HG03565 (cell line): ENCODE measurements at regions not wholly inside any gene's neighbourhood (a gene's known extent, or its start where the extent isn't known, plus 50 kb on each side); places are given as distances from the start of the nearest gene placed in this dataset.
"Not testable (repeated sequence)": the region's sequence is repeated elsewhere in the genome, so short reads cannot be mapped to it uniquely, and the experiment has no call there.

ENCODE experiments used
- ATAC-seq: cut with Tn5 transposase; IDR thresholded peaks from one replicate; pipeline ENCODE4 v1.9.1; 2021; ENCODE audit warnings: mild to moderate bottlenecking, moderate library complexity; ENCODE audit not compliant: unreplicated experiment

GRCh38 chr4:95898226-95898625, 58.3 kb downstream of the PDHA2 start:
- ATAC-seq, result no peak

- no peak for ATAC-seq
These were observed 69.3 kb downstream of the PDHA2 start for GRCh38 chr4:95909211-95909610.

- ATAC-seq, result no peak
These were observed 70.9 kb downstream of the PDHA2 start for GRCh38 chr4:95910749-95911148.

- ATAC-seq, result no peak
These were observed 81.6 kb downstream of the PDHA2 start for GRCh38 chr4:95921470-95921869.

GRCh38 chr4:95929448-95930064, 89.7 kb downstream of the PDHA2 start:
- ATAC-seq, result no peak

GRCh38 chr4:95939141-95939540, 99.2 kb downstream of the PDHA2 start:
- no peak for ATAC-seq

- ATAC-seq, result no peak
These were observed 109.4 kb downstream of the PDHA2 start for GRCh38 chr4:95949136-95949765.

- no peak for ATAC-seq
These were observed 109.9 kb downstream of the PDHA2 start for GRCh38 chr4:95949808-95950207.

- ATAC-seq, result not testable (repeated sequence)
These were observed 112.6 kb downstream of the PDHA2 start for GRCh38 chr4:95952538-95952937.

GRCh38 chr4:95956094-95956493, 116.2 kb downstream of the PDHA2 start:
- no peak for ATAC-seq

- ATAC-seq, result no peak
These were observed 117.2 kb downstream of the PDHA2 start for GRCh38 chr4:95957054-95957453.

GRCh38 chr4:95957759-95958158, 117.9 kb downstream of the PDHA2 start:
- no peak for ATAC-seq

GRCh38 chr4:95959182-95959581, 119.3 kb downstream of the PDHA2 start:
- ATAC-seq, result no peak

- no peak for ATAC-seq
These were observed 119.7 kb downstream of the PDHA2 start for GRCh38 chr4:95959633-95960032.

- ATAC-seq, result no peak
These were observed 123.6 kb downstream of the PDHA2 start for GRCh38 chr4:95963456-95963855.

GRCh38 chr4:95979961-95980876, 140.3 kb downstream of the PDHA2 start:
- no peak for ATAC-seq

- no peak for ATAC-seq
These were observed 141.0 kb downstream of the PDHA2 start for GRCh38 chr4:95980877-95981360.

GRCh38 chr4:95981591-95981990, 141.7 kb downstream of the PDHA2 start:
- ATAC-seq, result no peak

- no peak for ATAC-seq
These were observed 142.6 kb downstream of the PDHA2 start for GRCh38 chr4:95982516-95982915.

GRCh38 chr4:95984081-95984480, 144.2 kb downstream of the PDHA2 start:
- ATAC-seq, result no peak

- ATAC-seq, result peak; percentile 45
These were observed 145.2 kb downstream of the PDHA2 start for GRCh38 chr4:95985051-95985450.
